ENCODE measurements at regions not wholly inside any gene's neighbourhood (a gene's known extent, or its start where the extent isn't known, plus 50 kb on each side); places are given as distances from the start of the nearest gene placed in this dataset.

DNA sequence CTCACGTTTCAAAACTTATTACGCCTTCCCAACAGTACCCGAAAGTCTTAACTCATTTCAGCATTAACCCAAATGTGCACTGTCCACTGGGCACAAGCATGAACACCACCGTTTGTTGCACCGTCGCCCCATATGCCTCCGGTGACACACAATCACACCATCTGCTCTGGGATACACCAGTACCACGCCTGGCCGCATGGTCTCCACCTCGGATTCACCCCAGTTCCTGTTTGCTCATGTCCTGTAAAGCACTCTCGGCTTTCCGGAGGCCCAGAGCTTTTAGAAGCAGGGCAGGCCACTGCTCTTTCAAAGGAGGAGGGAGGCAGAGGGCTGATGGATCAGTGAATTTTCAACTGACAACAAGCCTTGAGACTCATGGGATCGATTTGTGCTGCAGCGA lies 1570.0 kb upstream of the DEFB115 start:
- Histone ChIP-seq H3K27ac (ENCODE audit: poor library complexity, severe bottlenecking) (no peak overlapping the region), H3K4me1 (ENCODE audit: insufficient read depth, poor library complexity, severe bottlenecking) (no peaks in the 10 kb centered on the region), H3K9me3 (ENCODE audit: severe bottlenecking) (peaks cover 6% of the 10 kb centered on the region), H3K36me3 (ENCODE audit: low read depth) (no peaks in the 10 kb centered on the region), H3K4me3 (ENCODE audit: severe bottlenecking) (no peak overlapping the region), H3K27me3 (ENCODE audit: insufficient read depth, poor library complexity, severe bottlenecking) (no peaks in the 10 kb centered on the region)
- DNase-seq (ENCODE audit: low spot score): peak; percentile 52
- TF ChIP-seq CTCF (IDR thresholded peaks at IDR 0.05; ENCODE audit: poor library complexity, severe bottlenecking): no peak
- ATAC-seq (ENCODE audit: low read depth): no peak

- peak; percentile 78 for DNase-seq (ENCODE audit: low spot score)
- Histone ChIP-seq H3K4me3 (ENCODE audit: severe bottlenecking) (no peak overlapping the region), H3K27ac (ENCODE audit: poor library complexity, severe bottlenecking) (no peak overlapping the region), H3K36me3 (ENCODE audit: low read depth) (no peaks in the 10 kb centered on the region), H3K27me3 (ENCODE audit: insufficient read depth, poor library complexity, severe bottlenecking) (no peaks in the 10 kb centered on the region), H3K4me1 (ENCODE audit: insufficient read depth, poor library complexity, severe bottlenecking) (no peaks in the 10 kb centered on the region), H3K9me3 (ENCODE audit: severe bottlenecking) (peaks cover 6% of the 10 kb centered on the region)
- ATAC-seq (ENCODE audit: low read depth): 0 out of 3 replicates have a peak, but pooled peaks have one; percentile 14
- no peak for TF ChIP-seq CTCF (IDR thresholded peaks at IDR 0.05; ENCODE audit: poor library complexity, severe bottlenecking)
These were observed 1567.8 kb upstream of the DEFB115 start for GRCh38 chr20:29689411-29690225.

- H3K4me1 ChIP-seq (ENCODE audit: insufficient read depth, poor library complexity, severe bottlenecking): no peaks in the 10 kb centered on the region
- no peaks in the 10 kb centered on the region for H3K27me3 ChIP-seq (ENCODE audit: insufficient read depth, poor library complexity, severe bottlenecking)
- H3K9me3 ChIP-seq (ENCODE audit: severe bottlenecking): peaks cover 6% of the 10 kb centered on the region
- no peak for TF ChIP-seq CTCF (IDR thresholded peaks at IDR 0.05; ENCODE audit: poor library complexity, severe bottlenecking)
- no peak overlapping the region for H3K27ac ChIP-seq (ENCODE audit: poor library complexity, severe bottlenecking)
- H3K4me3 ChIP-seq (ENCODE audit: severe bottlenecking): no peak overlapping the region
- no peaks in the 10 kb centered on the region for H3K36me3 ChIP-seq (ENCODE audit: low read depth)
- ATAC-seq (ENCODE audit: low read depth) (no peak), DNase-seq (ENCODE audit: low spot score) (peak; percentile 73)
These were observed 1567.2 kb upstream of the DEFB115 start for GRCh38 chr20:29690274-29690673.

DNA sequence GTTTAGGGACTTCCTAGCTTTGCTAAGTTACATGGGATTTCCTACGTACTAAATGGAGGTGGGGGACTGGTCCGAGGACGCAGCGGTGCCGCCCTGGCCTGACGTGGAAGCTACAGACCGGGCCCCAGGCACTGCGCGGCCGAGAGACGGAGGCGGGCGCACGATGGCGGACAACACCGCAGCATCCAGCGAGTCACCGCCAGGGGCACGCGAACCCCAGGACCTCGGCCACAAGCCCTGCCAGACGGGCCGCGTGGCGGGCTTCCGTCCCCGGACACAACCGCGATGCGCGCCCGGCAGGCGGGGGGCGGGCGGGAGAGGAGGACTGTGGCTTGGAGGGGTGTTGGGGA lies 1516.9 kb upstream of the DEFB115 start:
- Histone ChIP-seq H3K4me3 (ENCODE audit: severe bottlenecking) (no peak overlapping the region), H3K27ac (ENCODE audit: poor library complexity, severe bottlenecking) (no peak overlapping the region), H3K4me1 (ENCODE audit: insufficient read depth, poor library complexity, severe bottlenecking) (no peaks in the 10 kb centered on the region), H3K27me3 (ENCODE audit: insufficient read depth, poor library complexity, severe bottlenecking) (no peaks in the 10 kb centered on the region), H3K36me3 (ENCODE audit: low read depth) (no peaks in the 10 kb centered on the region), H3K9me3 (ENCODE audit: severe bottlenecking) (peaks cover 22% of the 10 kb centered on the region)
- no peak for TF ChIP-seq CTCF (IDR thresholded peaks at IDR 0.05; ENCODE audit: poor library complexity, severe bottlenecking)
- peak; percentile 75 for DNase-seq (ENCODE audit: low spot score)
- no peak for ATAC-seq (ENCODE audit: low read depth)

- no peak for TF ChIP-seq CTCF (IDR thresholded peaks at IDR 0.05; ENCODE audit: poor library complexity, severe bottlenecking)
- H3K36me3 ChIP-seq (ENCODE audit: low read depth): no peaks in the 10 kb centered on the region
- H3K4me3 ChIP-seq (ENCODE audit: severe bottlenecking): no peak overlapping the region
- H3K4me1 ChIP-seq (ENCODE audit: insufficient read depth, poor library complexity, severe bottlenecking): no peaks in the 10 kb centered on the region
- H3K27ac ChIP-seq (ENCODE audit: poor library complexity, severe bottlenecking): no peak overlapping the region
- H3K9me3 ChIP-seq (ENCODE audit: severe bottlenecking): peaks cover 22% of the 10 kb centered on the region
- DNase-seq (ENCODE audit: low spot score) (peak; percentile 75), ATAC-seq (ENCODE audit: low read depth) (no peak)
- H3K27me3 ChIP-seq (ENCODE audit: insufficient read depth, poor library complexity, severe bottlenecking): no peaks in the 10 kb centered on the region
These were observed 1516.4 kb upstream of the DEFB115 start for GRCh38 chr20:29740951-29741593.

Data from RWPE2 (cell line).